H9 (cell line): ENCODE measurements at regions not wholly inside any gene's neighbourhood (a gene's known extent, or its start where the extent isn't known, plus 50 kb on each side); places are given as distances from the start of the nearest gene placed in this dataset.
"Not testable (repeated sequence)": the region's sequence is repeated elsewhere in the genome, so short reads cannot be mapped to it uniquely, and the experiment has no call there.

ENCODE experiments used
- DNase-seq: peaks from one replicate; pipeline ENCODE4 v3.0.0-alpha.2; 2017
- H2AFZ ChIP-seq: one replicate; pipeline ENCODE4 v1.6.1; 2013; ENCODE audit warnings: mild to moderate bottlenecking, low read length, control low read depth, moderate library complexity
- H2AK5ac ChIP-seq: 2 replicates; pipeline ENCODE4 v1.6.1; 2013; ENCODE audit warnings: low read length, control low read depth, mixed read lengths; ENCODE audit not compliant: insufficient read length
- H2BK120ac ChIP-seq: one replicate; pipeline ENCODE4 v1.6.1; 2013; ENCODE audit warnings: low read depth, mild to moderate bottlenecking, low read length, control low read depth, inconsistent platforms; ENCODE audit not compliant: poor library complexity, severe bottlenecking
- H2BK12ac ChIP-seq: 2 replicates; pipeline ENCODE4 v1.6.1; 2013; ENCODE audit warnings: low read length, control low read depth, mixed read lengths, low read depth; ENCODE audit not compliant: insufficient read length
- H2BK15ac ChIP-seq: 2 replicates; pipeline ENCODE4 v1.6.1; 2013; ENCODE audit warnings: low read depth, low read length, control low read depth
- H2BK20ac ChIP-seq: one replicate; pipeline ENCODE4 v1.6.1; 2013; ENCODE audit warnings: low read depth, mild to moderate bottlenecking, low read length, control low read depth, inconsistent platforms; ENCODE audit not compliant: poor library complexity, severe bottlenecking
- H2BK5ac ChIP-seq: 2 replicates; pipeline ENCODE4 v1.6.1; 2013; ENCODE audit warnings: low read length, control low read depth, mixed read lengths; ENCODE audit not compliant: insufficient read length
- H3K14ac ChIP-seq: 2 replicates; pipeline ENCODE4 v1.6.1; 2013; ENCODE audit warnings: low read length, control low read depth; ENCODE audit not compliant: insufficient read depth
- H3K18ac ChIP-seq: 2 replicates; pipeline ENCODE4 v1.6.1; 2013; ENCODE audit warnings: low read depth, mild to moderate bottlenecking, mixed read lengths, low read length, control low read depth; ENCODE audit not compliant: insufficient read length
- H3K23ac ChIP-seq: 2 replicates; pipeline ENCODE4 v1.6.1; 2013; ENCODE audit warnings: low read length, control low read depth, mixed read lengths, low read depth; ENCODE audit not compliant: insufficient read length
- H3K23me2 ChIP-seq: 2 replicates; pipeline ENCODE4 v1.6.1; 2013; ENCODE audit warnings: low read depth, mild to moderate bottlenecking, mixed read lengths, low read length, control low read depth; ENCODE audit not compliant: insufficient read length, poor library complexity, severe bottlenecking
- H3K27ac ChIP-seq: 2 replicates; pipeline ENCODE4 v1.5.1; 2013; ENCODE audit warnings: low read length, control low read depth, mixed read lengths, low read depth; ENCODE audit not compliant: insufficient read length
- H3K27me3 ChIP-seq: 2 replicates; pipeline ENCODE4 v1.6.1; 2013; ENCODE audit warnings: low read length, control low read depth, inconsistent platforms; ENCODE audit not compliant: insufficient read depth
- H3K4ac ChIP-seq: 2 replicates; pipeline ENCODE4 v1.6.1; 2013; ENCODE audit warnings: low read depth, mild to moderate bottlenecking, control low read depth, inconsistent platforms, low read length, moderate library complexity
- H3K4me1 ChIP-seq: 2 replicates; pipeline ENCODE4 v1.6.1; 2013; ENCODE audit warnings: low read length, control low read depth, inconsistent platforms; ENCODE audit not compliant: insufficient read depth
- H3K4me2 ChIP-seq: 2 replicates; pipeline ENCODE4 v1.6.1; 2013; ENCODE audit warnings: low read length, control low read depth, mixed read lengths; ENCODE audit not compliant: insufficient read length, insufficient read depth
- H3K56ac ChIP-seq: 2 replicates; pipeline ENCODE4 v1.6.1; 2013; ENCODE audit warnings: low read depth, mild to moderate bottlenecking, mixed read lengths, low read length, control low read depth; ENCODE audit not compliant: insufficient read length
- H3K79me1 ChIP-seq: 2 replicates; pipeline ENCODE4 v1.6.1; 2013; ENCODE audit warnings: low read depth, mild to moderate bottlenecking, moderate library complexity, low read length, control low read depth, inconsistent platforms; ENCODE audit not compliant: insufficient read depth, poor library complexity, severe bottlenecking
- H3K79me2 ChIP-seq: 2 replicates; pipeline ENCODE4 v1.6.1; 2013; ENCODE audit warnings: low read length, control low read depth, inconsistent platforms; ENCODE audit not compliant: insufficient read depth
- H3K9ac ChIP-seq: 2 replicates; pipeline ENCODE4 v1.6.1; 2013; ENCODE audit warnings: low read length, control low read depth, mixed read lengths; ENCODE audit not compliant: insufficient read length; ENCODE audit errors: extremely low read depth
- H3K9me3 ChIP-seq: one replicate; pipeline ENCODE4 v1.6.1; 2013; ENCODE audit warnings: low read depth, low read length, inconsistent platforms; ENCODE audit not compliant: control insufficient read depth
- H3T11ph ChIP-seq: one replicate; pipeline ENCODE4 v1.6.1; 2013; ENCODE audit warnings: mild to moderate bottlenecking, low read length, control low read depth, inconsistent platforms
- H4K20me1 ChIP-seq: one replicate; pipeline ENCODE4 v1.6.1; 2013; ENCODE audit not compliant: control insufficient read depth, insufficient read length, insufficient read depth
- H4K5ac ChIP-seq: 2 replicates; pipeline ENCODE4 v1.6.1; 2013; ENCODE audit warnings: low read depth, mild to moderate bottlenecking, mixed read lengths, low read length, control low read depth; ENCODE audit not compliant: insufficient read length
- H4K8ac ChIP-seq: replicated peaks from 2 replicates; pipeline ENCODE4 v1.6.1; 2013; ENCODE audit warnings: low read length, control low read depth, mixed read lengths, low read depth; ENCODE audit not compliant: insufficient read length
- H4K91ac ChIP-seq: 2 replicates; pipeline ENCODE4 v1.6.1; 2013; ENCODE audit warnings: low read depth, mild to moderate bottlenecking, moderate library complexity, mixed read lengths, low read length, control low read depth; ENCODE audit not compliant: insufficient read length
- H3K27ac Mint-ChIP-seq, 3 experiments: 2 replicates in 2 of 3; 3 replicates in 1 of 3; pipeline ENCODE4 v1.8.0; 2020 to 2021; ENCODE audit warnings: mixed read lengths in 3 of 3, mild to moderate bottlenecking in 1 of 3, moderate library complexity in 1 of 3
- H3K27me3 Mint-ChIP-seq: 2 replicates; pipeline ENCODE4 v1.8.0; 2021; ENCODE audit warnings: low read depth, mild to moderate bottlenecking, moderate library complexity, mixed read lengths
- H3K36me3 Mint-ChIP-seq, 3 experiments: 2 replicates in 2 of 3; 3 replicates in 1 of 3; pipeline ENCODE4 v1.8.0; 2020 to 2021; ENCODE audit warnings: low read depth in 3 of 3, mixed read lengths in 3 of 3; ENCODE audit not compliant: insufficient read depth in 1 of 3
- H3K4me1 Mint-ChIP-seq, 2 experiments: 2 replicates each; pipeline ENCODE4 v1.8.0; 2020; ENCODE audit warnings: mixed read lengths in 2 of 2
- H3K4me3 Mint-ChIP-seq, 2 experiments: 2 replicates in 1 of 2; 3 replicates in 1 of 2; pipeline ENCODE4 v1.8.0; 2020 to 2021; ENCODE audit warnings: mild to moderate bottlenecking in 2 of 2, mixed read lengths in 2 of 2, moderate library complexity in 1 of 2
- H3K9me3 Mint-ChIP-seq, 2 experiments: 2 replicates in 1 of 2; 3 replicates in 1 of 2; pipeline ENCODE4 v1.8.0; 2020; ENCODE audit warnings: mild to moderate bottlenecking in 2 of 2, mixed read lengths in 2 of 2, moderate library complexity in 1 of 2
- WGBS: extraction: QIAGEN DNeasy Blood & Tissue Kit; methylation state at CpG from one replicate; pipeline ENCODE4 v1.1.7; 2013; ENCODE audit warnings: missing lambda C conversion rate, low lambda C conversion rate, mixed read lengths; ENCODE audit not compliant: insufficient read length; ENCODE audit errors: extremely low coverage; 5-methylcytosine and 5-hydroxymethylcytosine counted together

- not testable (repeated sequence) for H3K27ac Mint-ChIP-seq, H3K79me1 ChIP-seq, H3T11ph ChIP-seq, H3K18ac ChIP-seq, H2BK20ac ChIP-seq, H3K27me3 Mint-ChIP-seq, H3K27me3 ChIP-seq, DNase-seq, H3K56ac ChIP-seq, H2AFZ ChIP-seq, H3K27ac ChIP-seq, H3K14ac ChIP-seq, H3K23ac ChIP-seq, H3K79me2 ChIP-seq, H2BK120ac ChIP-seq, H4K91ac ChIP-seq, H2BK15ac ChIP-seq, H2BK5ac ChIP-seq, H2BK12ac ChIP-seq, H3K9ac ChIP-seq, H4K20me1 ChIP-seq, H4K5ac ChIP-seq, H3K4me1 Mint-ChIP-seq, H3K4me3 Mint-ChIP-seq, H4K8ac ChIP-seq, H3K4me1 ChIP-seq, H3K4ac ChIP-seq, H2AK5ac ChIP-seq, H3K4me2 ChIP-seq, H3K23me2 ChIP-seq
- peaks cover 37% of the 10 kb centered on the region for H3K9me3 ChIP-seq
- WGBS: no CpG with 5 or more reads among the region's 4 CpGs
- peaks cover 1 to 19% (median 10%) of the 10 kb centered on the region in 3 experiments; a peak in 6 of 7 replicates for H3K36me3 Mint-ChIP-seq
- peaks cover 49 to 50% of the 10 kb centered on the region in 2 experiments for H3K9me3 Mint-ChIP-seq
These were observed 733.3 kb upstream of the DEFB115 start for GRCh38 chr20:30524155-30524554.

- WGBS: no CpG with 5 or more reads among the region's 2 CpGs
- not testable (repeated sequence) for H4K91ac ChIP-seq, H3K23ac ChIP-seq, H2BK5ac ChIP-seq, H4K8ac ChIP-seq, H2BK120ac ChIP-seq, H3K14ac ChIP-seq, H3K27ac Mint-ChIP-seq, H3K79me2 ChIP-seq, H3K27me3 ChIP-seq, H3K9ac ChIP-seq, H2AK5ac ChIP-seq, H3K4me1 ChIP-seq, H3K4ac ChIP-seq, H3K23me2 ChIP-seq, H4K20me1 ChIP-seq, H2BK20ac ChIP-seq, H3K79me1 ChIP-seq, H3K4me3 Mint-ChIP-seq, H3K4me1 Mint-ChIP-seq, H3K27ac ChIP-seq, DNase-seq, H3K27me3 Mint-ChIP-seq, H3K56ac ChIP-seq, H2BK12ac ChIP-seq, H4K5ac ChIP-seq, H3K4me2 ChIP-seq, H2AFZ ChIP-seq, H3T11ph ChIP-seq, H3K18ac ChIP-seq, H2BK15ac ChIP-seq
- Mint-ChIP-seq H3K9me3 (peaks cover 53 to 55% of the 10 kb centered on the region in 2 experiments), H3K36me3 (peaks cover 4 to 21% (median 13%) of the 10 kb centered on the region in 3 experiments; a peak in 6 of 7 replicates)
- peaks cover 34% of the 10 kb centered on the region for H3K9me3 ChIP-seq
These were observed 732.7 kb upstream of the DEFB115 start for GRCh38 chr20:30524761-30525160.
